GM19372 (cell line): ENCODE measurements at regions not wholly inside any gene's neighbourhood (a gene's known extent, or its start where the extent isn't known, plus 50 kb on each side); places are given as distances from the start of the nearest gene placed in this dataset.

Experiments
- ATAC-seq: cut with Tn5 transposase; IDR thresholded peaks from one replicate; pipeline ENCODE4 v1.9.1; 2021; ENCODE audit warnings: mild to moderate bottlenecking, low read depth, moderate library complexity; ENCODE audit not compliant: unreplicated experiment

- ATAC-seq, result no peak
Measured at GRCh38 chr5:168168978-168169698, 122.3 kb upstream of the WWC1 start.

GRCh38 chr5:168169791-168170190 is 121.7 kb upstream of the WWC1 start:
- no peak for ATAC-seq

- no peak for ATAC-seq
Measured at GRCh38 chr5:168171901-168172759, 119.3 kb upstream of the WWC1 start.

- no peak for ATAC-seq
Measured at GRCh38 chr5:168172760-168173223, 118.7 kb upstream of the WWC1 start.

GRCh38 chr5:168174376-168174775 is 117.1 kb upstream of the WWC1 start:
- ATAC-seq, result peak; percentile 78

- no peak for ATAC-seq
Measured at GRCh38 chr5:168176251-168176650, 115.2 kb upstream of the WWC1 start.

- ATAC-seq, result no peak
Measured at GRCh38 chr5:168176941-168177340, 114.5 kb upstream of the WWC1 start.

GRCh38 chr5:168177831-168178450 is 113.5 kb upstream of the WWC1 start:
- no peak for ATAC-seq

GRCh38 chr5:168179192-168179593 is 112.3 kb upstream of the WWC1 start:
- no peak for ATAC-seq

- no peak for ATAC-seq
Measured at GRCh38 chr5:168182269-168182668, 109.2 kb upstream of the WWC1 start.

GRCh38 chr5:168184103-168184502 is 107.3 kb upstream of the WWC1 start:
- no peak for ATAC-seq

GRCh38 chr5:168186289-168187074 is 105.0 kb upstream of the WWC1 start:
- no peak for ATAC-seq

GRCh38 chr5:168187614-168188013 is 103.8 kb upstream of the WWC1 start:
- ATAC-seq, result no peak

GRCh38 chr5:168188182-168188581 is 103.3 kb upstream of the WWC1 start:
- ATAC-seq, result no peak

- no peak for ATAC-seq
Measured at GRCh38 chr5:168192120-168192519, 99.3 kb upstream of the WWC1 start.

GRCh38 chr5:168193493-168194250 is 97.8 kb upstream of the WWC1 start:
- ATAC-seq, result no peak

- no peak for ATAC-seq
Measured at GRCh38 chr5:168195110-168195509, 96.3 kb upstream of the WWC1 start.

- ATAC-seq, result no peak
Measured at GRCh38 chr5:168198359-168198758, 93.1 kb upstream of the WWC1 start.

GRCh38 chr5:168202996-168203395 is 88.4 kb upstream of the WWC1 start:
- no peak for ATAC-seq

GRCh38 chr5:168204165-168204564 is 87.3 kb upstream of the WWC1 start:
- ATAC-seq, result no peak
